IMR-90 (cell line): ENCODE measurements at regions not wholly inside any gene's neighbourhood (a gene's known extent, or its start where the extent isn't known, plus 50 kb on each side); places are given as distances from the start of the nearest gene placed in this dataset.

Experiments used
- ATAC-seq: fragments of 200-7000 bp; cut with Tn5 transposase; 2 replicates; pipeline ENCODE4 v1.9.1; 2020; ENCODE audit warnings: low read depth, mild to moderate bottlenecking, moderate library complexity
- BruUV-seq: library from RNA; stranded (reverse); fragments of 400-500 nt; replicated peaks from 2 replicates; lab custom pipeline; 2021; lab: Mats Ljungman, UMichigan
- CTCF ChIA-PET: fragments of 300-600 bp; formaldehyde crosslinking; extraction: SDS; loops from one replicate; lab custom pipeline; 2021; ENCODE audit warnings: antibody characterized with exemption; lab: Yijun Ruan, JAX
- POLR2A ChIA-PET: fragments of 300-600 bp; sonication (Branson Sonifier 250); formaldehyde crosslinking; loops from one replicate; lab custom pipeline; 2022; ENCODE audit warnings: antibody characterized with exemption; ENCODE audit not compliant: unreplicated experiment; lab: Charles Lee
- DNase-seq: peaks from one replicate; pipeline ENCODE4 v3.0.0; 2013
- H2AFZ ChIP-seq: replicated peaks from 2 replicates; pipeline ENCODE3; 2013; ENCODE audit warnings: low read length, mild to moderate bottlenecking; ENCODE audit not compliant: poor library complexity
- H2AK5ac ChIP-seq: 2 replicates; pipeline ENCODE4 v1.6.1; 2013; ENCODE audit warnings: low read depth, low read length, inconsistent platforms
- H2AK9ac ChIP-seq: replicated peaks from 2 replicates; pipeline ENCODE3; 2013; ENCODE audit warnings: mild to moderate bottlenecking, low read depth, low read length, moderate library complexity; ENCODE audit not compliant: poor library complexity
- H2BK120ac ChIP-seq: 2 replicates; pipeline ENCODE4 v1.6.1; 2013; ENCODE audit warnings: low read depth, low read length, inconsistent platforms
- H2BK15ac ChIP-seq: 3 replicates; pipeline ENCODE4 v1.6.1; 2013; ENCODE audit warnings: low read depth, low read length, inconsistent platforms
- H2BK20ac ChIP-seq: 2 replicates; pipeline ENCODE4 v1.6.1; 2013; ENCODE audit warnings: low read depth, mild to moderate bottlenecking, inconsistent platforms, low read length, moderate library complexity
- H2BK5ac ChIP-seq: 2 replicates; pipeline ENCODE4 v1.6.1; 2013; ENCODE audit warnings: mild to moderate bottlenecking, low read depth, low read length, inconsistent platforms; ENCODE audit not compliant: poor library complexity, severe bottlenecking
- H3K14ac ChIP-seq: replicated peaks from 2 replicates; pipeline ENCODE4 v1.6.1; 2013; ENCODE audit warnings: low read depth, low read length, inconsistent platforms
- H3K18ac ChIP-seq: 2 replicates; pipeline ENCODE4 v1.6.1; 2013; ENCODE audit warnings: low read depth, low read length, control low read depth
- H3K23ac ChIP-seq: 2 replicates; pipeline ENCODE4 v1.6.1; 2013; ENCODE audit warnings: low read depth, low read length, inconsistent platforms
- H3K27ac ChIP-seq: 2 replicates; pipeline ENCODE4 v1.5.1; 2013; ENCODE audit warnings: mild to moderate bottlenecking, control low read depth, low read length; ENCODE audit not compliant: insufficient read depth
- H3K27me3 ChIP-seq: 2 replicates; pipeline ENCODE4 v1.6.1; 2013; ENCODE audit warnings: low read length; ENCODE audit not compliant: control insufficient read depth, insufficient read depth
- H3K36me3 ChIP-seq: 2 replicates; pipeline ENCODE4 v1.6.1; 2013; ENCODE audit warnings: low read length, mixed read lengths; ENCODE audit not compliant: control insufficient read depth, insufficient read depth
- H3K4ac ChIP-seq: 2 replicates; pipeline ENCODE4 v1.6.1; 2013; ENCODE audit warnings: low read depth, low read length, inconsistent platforms
- H3K4me1 ChIP-seq: 2 replicates; pipeline ENCODE4 v1.6.1; 2013; ENCODE audit warnings: low read length, mixed read lengths; ENCODE audit not compliant: control insufficient read depth, insufficient read depth
- H3K4me2 ChIP-seq: 2 replicates; pipeline ENCODE4 v1.6.1; 2013; ENCODE audit warnings: low read depth, mild to moderate bottlenecking, control low read depth, low read length, moderate library complexity
- H3K4me3 ChIP-seq: 2 replicates; pipeline ENCODE4 v1.5.1; 2013; ENCODE audit warnings: low read depth, mild to moderate bottlenecking, control low read depth, low read length, moderate library complexity; ENCODE audit not compliant: insufficient read depth
- H3K56ac ChIP-seq: 2 replicates; pipeline ENCODE4 v1.6.1; 2013; ENCODE audit warnings: low read length, inconsistent platforms; ENCODE audit not compliant: insufficient read depth; ENCODE audit errors: extremely low read depth
- H3K79me1 ChIP-seq, 2 experiments: 2 replicates each; pipeline ENCODE4 v1.6.1; 2013; ENCODE audit warnings: low read length in 2 of 2, inconsistent platforms in 1 of 2, low read depth in 1 of 2
- H3K9ac ChIP-seq: 2 replicates; pipeline ENCODE4 v1.6.1; 2013; ENCODE audit warnings: low read depth, low read length, control low read depth
- H3K9me1 ChIP-seq: 2 replicates; pipeline ENCODE4 v1.6.1; 2013; ENCODE audit warnings: low read length, inconsistent platforms; ENCODE audit not compliant: insufficient read depth
- H3K9me3 ChIP-seq: 2 replicates; pipeline ENCODE4 v1.6.1; 2013; ENCODE audit warnings: low read length; ENCODE audit not compliant: control insufficient read depth, insufficient read depth
- H4K20me1 ChIP-seq: 2 replicates; pipeline ENCODE4 v1.6.1; 2013; ENCODE audit warnings: low read length, inconsistent platforms; ENCODE audit not compliant: insufficient read depth
- H4K5ac ChIP-seq: 2 replicates; pipeline ENCODE4 v1.6.1; 2013; ENCODE audit warnings: mild to moderate bottlenecking, low read depth, low read length, control low read depth
- H4K8ac ChIP-seq, 2 experiments: 2 replicates each; pipeline ENCODE4 v1.6.1; 2013; ENCODE audit warnings: low read depth in 2 of 2, low read length in 2 of 2, control low read depth in 1 of 2, inconsistent platforms in 1 of 2
- H4K91ac ChIP-seq: 2 replicates; pipeline ENCODE4 v1.6.1; 2013; ENCODE audit warnings: low read depth, low read length, inconsistent platforms; ENCODE audit not compliant: insufficient read depth
- NFE2L2 ChIP-seq: fragments of 150-350 bp; IDR thresholded peaks from 2 replicates; pipeline ENCODE4 v1.6.1; 2016; ENCODE audit warnings: low read depth, mild to moderate bottlenecking, low read length
- WGBS, 2 experiments: methylation state at CpG; one replicate each; pipeline versions ENCODE4 v1.1.5 to v1.1.7; 2013; ENCODE audit warnings: missing lambda C conversion rate in 2 of 2; ENCODE audit not compliant: insufficient read length in 1 of 2; ENCODE audit errors: extremely low coverage in 2 of 2; 5-methylcytosine and 5-hydroxymethylcytosine counted together
- dilution Hi-C: fragments of 300-500 bp; cut with HindIII; formaldehyde crosslinking; loops from one replicate; pipeline ENCODE4 v1.14.3; 2018; ENCODE audit warnings: low sequenced_read_pairs; ENCODE audit not compliant: unreplicated experiment
- in situ Hi-C: fragments of 300-500 bp; cut with MboI; formaldehyde crosslinking; loops from 3 replicates; pipeline ENCODE4 v1.14.3; 2019; ENCODE audit warnings: low sequenced_read_pairs, inconsistent platforms, mixed read lengths
- intact Hi-C: fragments of 100-400 bp; cut with micrococcal nuclease; formaldehyde crosslinking; loops from 2 replicates; pipeline ENCODE4 v1.10.0; 2022

DNA sequence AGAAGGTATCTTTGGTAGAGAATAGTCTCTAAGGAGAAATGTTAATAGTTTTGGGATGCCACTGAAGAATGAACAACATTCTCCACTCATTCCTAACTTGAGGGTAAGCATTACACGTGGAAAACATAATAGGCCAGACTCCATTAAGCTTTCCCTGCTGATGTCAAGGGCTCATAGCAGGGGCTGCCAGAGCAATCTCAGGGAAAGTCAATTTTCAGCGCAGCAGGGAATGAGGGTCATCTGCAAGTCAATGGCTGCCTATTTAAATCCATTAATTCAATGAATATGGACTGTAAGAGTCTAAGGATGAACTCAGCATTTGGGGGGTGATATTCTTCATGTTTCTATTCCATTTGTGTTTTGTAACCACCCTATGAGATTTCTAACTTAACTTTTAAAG is 144.2 kb upstream of the ARL4C start:
- Histone ChIP-seq H2AFZ (no peak overlapping the region), H3K4ac (no peak overlapping the region), H4K20me1 (no peaks in the 10 kb centered on the region), H4K91ac (no peak overlapping the region), H3K79me1 (no peaks in the 10 kb centered on the region), H2BK5ac (no peak overlapping the region), H2BK20ac (no peak overlapping the region), H3K4me2 (no peak overlapping the region), H2BK120ac (no peak overlapping the region), H3K9me1 (no peaks in the 10 kb centered on the region), H3K14ac (no peak overlapping the region), H2BK15ac (no peak overlapping the region), H2AK9ac (no peak overlapping the region), H3K9ac (no peak overlapping the region), H3K4me1 (no peaks in the 10 kb centered on the region), H3K18ac (no peak overlapping the region), H2AK5ac (no peak overlapping the region), H4K5ac (no peak overlapping the region), H3K23ac (no peak overlapping the region), H3K27ac (no peak overlapping the region), H3K56ac (no peak overlapping the region), H3K27me3 (no peaks in the 10 kb centered on the region), H4K8ac (no peak overlapping the region), H3K4me3 (no peak overlapping the region), H3K9me3 (peaks cover 15% of the 10 kb centered on the region), H3K36me3 (no peaks in the 10 kb centered on the region)
- CTCF ChIA-PET = no interaction called here
- TF ChIP-seq NFE2L2 = no peak
- POLR2A ChIA-PET = no interaction called here
- BruUV-seq = no TSS peak
- DNase-seq (no peak), ATAC-seq (no peak)
- whole genome bisulfite sequencing, 2 experiments = no CpG with 5 or more reads among the region's 2 CpGs
- intact Hi-C loops = no loop called here
- in situ Hi-C loops = no loop called here
- dilution Hi-C loops = no loop called here
